Kidney capillary endothelial cell (primary cell): ENCODE measurements at regions not wholly inside any gene's neighbourhood (a gene's known extent, or its start where the extent isn't known, plus 50 kb on each side); places are given as distances from the start of the nearest gene placed in this dataset.
"Not testable (repeated sequence)": the region's sequence is repeated elsewhere in the genome, so short reads cannot be mapped to it uniquely, and the experiment has no call there.

Experiments
- DNase-seq: peaks from one replicate; pipeline ENCODE4 v3.0.0-alpha.2; 2018; ENCODE audit warnings: low spot score

- not testable (repeated sequence) for DNase-seq
These were observed 168.5 kb downstream of the MBL2 start for GRCh38 chr10:52604131-52604530.

GRCh38 chr10:52609071-52609470, 163.5 kb downstream of the MBL2 start:
- no peak for DNase-seq

- peak; percentile 68 for DNase-seq
These were observed 162.9 kb downstream of the MBL2 start for GRCh38 chr10:52609626-52610240.

GRCh38 chr10:52615331-52615730, 157.3 kb downstream of the MBL2 start:
- DNase-seq = no peak

GRCh38 chr10:52615756-52616394, 156.7 kb downstream of the MBL2 start:
- DNase-seq = no peak

- DNase-seq = no peak
These were observed 156.2 kb downstream of the MBL2 start for GRCh38 chr10:52616395-52616764.

GRCh38 chr10:52617346-52617745, 155.2 kb downstream of the MBL2 start:
- DNase-seq = no peak

- DNase-seq = no peak
These were observed 153.5 kb downstream of the MBL2 start for GRCh38 chr10:52619052-52619451.

GRCh38 chr10:52621635-52622079, 150.9 kb downstream of the MBL2 start:
- DNase-seq = no peak

- no peak for DNase-seq
These were observed 148.8 kb downstream of the MBL2 start for GRCh38 chr10:52623761-52624160.

- DNase-seq = no peak
These were observed 145.3 kb downstream of the MBL2 start for GRCh38 chr10:52627279-52627678.

- no peak for DNase-seq
These were observed 141.4 kb downstream of the MBL2 start for GRCh38 chr10:52631146-52631545.

GRCh38 chr10:52631648-52632047, 140.9 kb downstream of the MBL2 start:
- DNase-seq = no peak

GRCh38 chr10:52632591-52632990, 140.0 kb downstream of the MBL2 start:
- DNase-seq = no peak

- DNase-seq = no peak
These were observed 139.3 kb downstream of the MBL2 start for GRCh38 chr10:52633266-52633665.

GRCh38 chr10:52635651-52636050, 136.9 kb downstream of the MBL2 start:
- DNase-seq = no peak

GRCh38 chr10:52636874-52637273, 135.7 kb downstream of the MBL2 start:
- DNase-seq = no peak

- DNase-seq = no peak
These were observed 135.0 kb downstream of the MBL2 start for GRCh38 chr10:52637592-52637991.

GRCh38 chr10:52639652-52640051, 132.9 kb downstream of the MBL2 start:
- no peak for DNase-seq

- DNase-seq = no peak
These were observed 130.4 kb downstream of the MBL2 start for GRCh38 chr10:52642208-52642607.

- DNase-seq = peak; percentile 62
These were observed 128.0 kb downstream of the MBL2 start for GRCh38 chr10:52644373-52645186.

- DNase-seq = no peak
These were observed 127.3 kb downstream of the MBL2 start for GRCh38 chr10:52645187-52645758.

GRCh38 chr10:52649511-52649910, 123.1 kb downstream of the MBL2 start:
- DNase-seq = no peak
